ENCODE measurements at regions not wholly inside any gene's neighbourhood (a gene's known extent, or its start where the extent isn't known, plus 50 kb on each side); places are given as distances from the start of the nearest gene placed in this dataset.

DNA sequence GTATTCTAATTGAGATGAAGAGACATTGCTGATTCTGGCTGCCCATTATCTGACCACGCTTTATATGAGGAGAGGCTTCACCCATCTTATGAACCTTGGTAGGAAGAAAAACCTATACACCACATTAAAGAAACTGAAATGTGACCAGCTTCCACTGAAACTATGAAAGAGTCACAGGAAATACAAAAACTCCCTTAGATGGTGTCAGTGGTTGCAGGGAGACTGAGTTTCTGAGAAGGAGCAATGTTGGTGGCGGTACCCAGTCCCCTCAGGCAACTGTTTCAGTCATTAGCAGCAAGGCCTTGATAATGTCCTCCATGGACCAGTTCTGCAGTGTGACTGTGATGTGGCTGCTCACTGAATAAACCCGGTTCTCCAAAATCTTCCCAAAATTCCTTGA is 110.5 kb upstream of the FTMT start:
- no peak for DNase-seq (ENCODE audit: low spot score)

DNA sequence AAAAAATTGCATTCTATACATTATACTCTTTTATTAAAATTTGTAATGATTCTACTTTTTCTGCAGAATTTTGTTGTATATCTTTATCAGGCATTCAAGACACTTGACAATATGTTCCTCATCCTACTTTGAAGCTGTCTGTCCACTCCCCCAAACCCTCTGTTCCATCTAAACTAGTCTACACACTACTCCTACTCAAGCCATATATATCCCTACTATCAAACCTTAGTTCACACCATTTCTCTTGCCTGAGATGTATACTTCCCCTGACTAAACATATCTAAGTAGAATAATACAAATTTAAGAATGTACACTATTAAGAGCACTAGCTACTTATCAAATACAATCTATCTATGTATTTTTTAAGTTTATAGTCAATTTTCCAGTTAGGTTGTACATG is 107.1 kb upstream of the FTMT start:
- DNase-seq (ENCODE audit: low spot score): no peak

DNA sequence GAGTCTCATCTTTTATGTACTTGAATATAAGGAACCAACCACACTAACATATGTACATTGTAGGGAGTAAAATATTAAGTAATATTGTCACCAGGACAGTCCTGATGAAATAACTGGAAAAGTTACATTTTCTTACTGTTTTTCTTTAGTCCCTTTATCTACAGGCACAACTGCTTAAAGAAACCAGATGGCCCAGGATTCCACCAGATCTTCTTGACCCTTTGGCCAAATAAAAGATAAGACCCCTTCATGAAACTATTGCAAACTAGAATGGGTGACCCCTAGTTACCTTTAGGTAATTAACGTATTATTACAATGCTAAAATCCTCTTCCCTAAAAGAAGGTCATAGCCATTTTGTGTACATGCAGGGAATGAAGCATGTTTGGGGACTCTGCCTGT is 106.3 kb upstream of the FTMT start:
- no peak for DNase-seq (ENCODE audit: low spot score)

DNA sequence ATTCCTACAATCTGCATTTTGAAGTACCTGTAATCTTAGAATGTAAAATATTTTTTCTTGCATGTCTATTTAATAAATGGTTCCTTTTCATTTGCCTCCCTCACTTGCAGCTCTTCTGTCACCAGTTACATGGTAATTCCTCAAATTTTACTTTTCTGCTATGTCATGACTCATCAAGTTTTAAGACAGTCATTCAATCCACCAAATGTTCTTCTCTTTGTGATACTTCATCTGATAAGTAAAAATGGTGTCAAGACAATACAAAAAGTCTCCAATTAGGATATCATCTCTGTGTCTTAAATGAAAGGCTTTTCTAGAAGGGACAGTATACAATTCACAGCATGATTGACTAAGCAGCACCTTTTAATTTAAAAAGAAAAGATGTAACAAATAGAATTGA is 104.9 kb upstream of the FTMT start:
- DNase-seq (ENCODE audit: low spot score): no peak

- no peak for DNase-seq (ENCODE audit: low spot score)
These were observed 103.0 kb upstream of the FTMT start for GRCh38 chr5:121748686-121749085.

DNA sequence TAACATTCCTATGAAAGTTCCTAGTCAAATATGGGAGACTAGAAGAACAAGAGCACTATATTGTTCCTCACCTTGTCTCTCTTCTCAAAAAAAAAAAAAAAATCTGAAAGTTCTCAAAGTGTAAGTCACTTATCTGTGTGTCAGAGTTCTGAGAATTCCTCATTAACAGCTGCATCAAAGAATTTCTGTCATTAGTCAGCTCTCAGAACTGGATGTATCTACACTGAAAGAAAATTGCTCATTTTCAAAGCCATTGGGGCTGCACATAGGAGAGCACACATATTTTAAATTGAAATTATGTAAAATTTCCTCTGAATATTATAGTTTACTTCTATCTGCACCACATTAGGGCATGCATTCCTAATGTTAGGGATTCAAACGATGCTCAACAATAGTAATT is 99.5 kb upstream of the FTMT start:
- no peak for DNase-seq (ENCODE audit: low spot score)

DNA sequence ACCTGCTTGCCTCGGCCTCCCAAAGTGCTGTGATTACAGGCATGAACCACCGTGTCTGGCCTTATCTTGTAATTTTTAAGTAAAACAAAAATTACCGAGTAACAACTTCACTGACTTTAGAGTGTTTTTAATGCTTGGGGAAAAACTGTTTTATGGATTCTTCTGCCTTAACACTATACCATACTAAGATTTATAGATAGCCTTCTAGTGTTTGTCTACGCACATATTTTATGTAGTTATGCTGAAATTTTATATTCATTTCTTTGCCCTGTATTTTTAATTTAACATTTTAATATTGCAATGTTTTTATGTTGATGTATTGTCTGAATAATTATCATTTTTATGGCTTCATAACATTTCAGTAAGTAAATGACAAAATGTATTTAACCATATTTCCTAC is 96.4 kb upstream of the FTMT start:
- DNase-seq (ENCODE audit: low spot score): no peak

DNA sequence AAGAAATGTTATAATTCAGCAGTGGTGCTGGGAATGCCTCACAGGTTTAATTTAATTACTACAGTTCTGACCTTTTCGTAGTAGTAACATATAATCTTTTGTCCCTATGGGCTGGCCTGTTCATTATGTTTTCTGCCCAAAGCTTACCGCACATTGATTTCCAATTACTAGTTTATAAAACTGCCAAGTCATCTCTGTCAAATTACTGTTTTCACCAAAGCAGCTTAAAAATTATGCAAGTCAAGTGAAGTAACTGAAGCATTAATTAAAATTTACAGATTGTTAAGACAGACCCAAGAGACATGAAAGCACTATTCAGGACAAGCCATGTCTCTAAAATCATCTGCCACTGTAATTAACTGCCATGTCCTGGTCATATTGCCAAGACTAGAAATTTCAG is 93.9 kb upstream of the FTMT start:
- no peak for DNase-seq (ENCODE audit: low spot score)

GRCh38 chr5:121758615-121759014 is 93.1 kb upstream of the FTMT start:
- DNase-seq (ENCODE audit: low spot score): no peak

DNA sequence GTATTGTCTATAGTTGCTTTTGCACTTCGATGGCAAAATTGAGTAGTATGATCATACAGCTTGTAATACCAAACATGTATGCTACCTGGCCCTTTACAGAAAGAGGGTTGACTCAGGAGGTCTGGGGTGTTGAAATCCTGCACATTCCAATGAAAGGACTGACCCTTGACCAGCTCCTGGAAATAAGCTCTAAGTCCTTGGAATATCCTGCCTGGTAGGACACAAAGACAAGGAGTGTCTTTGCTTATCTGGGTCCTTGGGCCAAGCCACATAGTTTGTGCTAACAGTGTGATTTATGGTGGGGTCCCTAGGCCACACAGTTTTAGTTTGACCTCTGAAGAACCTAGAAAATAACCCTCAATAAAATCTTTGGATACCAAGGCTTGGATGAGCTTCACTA is 89.3 kb upstream of the FTMT start:
- no peak for DNase-seq (ENCODE audit: low spot score)

- DNase-seq (ENCODE audit: low spot score): no peak
These were observed 88.0 kb upstream of the FTMT start for GRCh38 chr5:121763665-121764064.

DNA sequence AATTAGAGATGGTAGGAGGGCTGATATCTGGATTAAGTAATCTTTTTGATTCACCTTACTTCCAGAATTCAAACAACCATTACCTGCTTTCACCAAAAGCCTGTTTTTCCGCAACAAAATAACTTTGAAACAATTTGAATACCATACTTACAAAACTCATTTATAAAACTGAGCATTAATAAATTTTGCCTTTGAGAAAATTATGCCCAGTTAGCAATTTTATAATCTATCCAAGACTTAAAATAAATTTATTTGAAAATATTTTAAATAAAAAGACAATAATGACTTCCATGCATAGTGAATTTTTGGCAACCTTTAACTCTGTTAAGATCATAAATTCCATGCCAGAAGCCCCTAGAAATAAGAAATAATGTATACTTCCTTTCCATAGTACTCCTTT is 71.3 kb upstream of the FTMT start:
- DNase-seq (ENCODE audit: low spot score): no peak

DNA sequence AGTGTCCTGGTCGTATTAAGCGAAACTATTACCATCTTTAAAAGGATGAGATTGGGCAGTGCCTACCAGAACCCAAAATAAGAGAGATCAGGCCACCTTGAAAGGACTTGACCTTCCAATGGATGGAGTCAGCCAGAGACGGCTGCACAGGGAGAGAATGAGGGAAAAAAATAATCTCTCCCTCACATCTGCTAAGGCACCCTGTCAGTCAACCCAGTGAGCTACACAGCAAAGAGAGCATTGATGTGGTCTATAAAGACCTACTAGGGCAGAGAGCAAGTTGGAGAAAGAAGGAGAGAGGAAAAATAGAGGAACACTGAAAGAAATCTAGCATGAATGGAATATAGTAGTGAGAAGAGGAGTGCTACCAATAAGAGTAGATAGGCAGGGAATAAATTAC is 68.0 kb upstream of the FTMT start:
- DNase-seq (ENCODE audit: low spot score): no peak

DNA sequence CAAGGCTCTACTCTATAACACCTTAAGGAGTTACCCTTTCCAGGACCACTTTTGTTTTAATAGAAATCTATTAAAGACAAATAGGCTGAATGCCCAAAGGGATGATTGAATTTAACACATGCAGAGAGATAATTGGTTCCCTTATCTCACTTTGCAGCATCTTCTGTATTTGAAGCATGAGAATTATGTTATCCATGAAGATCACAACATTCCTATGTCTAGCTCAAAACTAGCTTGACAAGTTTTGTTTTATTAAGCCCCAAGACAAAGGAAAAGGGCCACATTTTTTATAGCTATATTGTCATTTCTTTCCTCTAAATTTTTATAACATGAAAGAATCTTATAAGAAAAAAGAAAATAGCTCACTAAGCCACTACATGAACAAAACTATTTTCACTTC is 57.9 kb upstream of the FTMT start:
- no peak for DNase-seq (ENCODE audit: low spot score)

- no peak for DNase-seq (ENCODE audit: low spot score)
These were observed 56.2 kb upstream of the FTMT start for GRCh38 chr5:121795511-121795910.

- no peak for DNase-seq (ENCODE audit: low spot score)
These were observed 53.8 kb upstream of the FTMT start for GRCh38 chr5:121797681-121798518.
